OCI-LY7 (cell line): ENCODE measurements at regions not wholly inside any gene's neighbourhood (a gene's known extent, or its start where the extent isn't known, plus 50 kb on each side); places are given as distances from the start of the nearest gene placed in this dataset.

ENCODE experiments used
- BruUV-seq: library from RNA; stranded (reverse); fragments of 400-500 nt; replicated peaks from 2 replicates; lab custom pipeline; 2021; lab: Mats Ljungman, UMichigan
- CTCF ChIA-PET: fragments of 300-600 bp; sonication (Branson Sonifier 250); formaldehyde crosslinking; loops from one replicate; lab custom pipeline; 2022; ENCODE audit warnings: antibody characterized with exemption; ENCODE audit not compliant: unreplicated experiment; lab: Charles Lee
- POLR2A ChIA-PET: fragments of 300-600 bp; sonication (Branson Sonifier 250); formaldehyde crosslinking; loops from one replicate; lab custom pipeline; 2022; ENCODE audit warnings: antibody characterized with exemption; lab: Charles Lee
- DNase-seq: peaks from one replicate; pipeline ENCODE4 v3.0.0-alpha.2; 2015; ENCODE audit warnings: low spot score
- H2AFZ ChIP-seq: fragments of 200-600 bp; sonication (generic), shearing (Covaris generic); 2 replicates; pipeline ENCODE4 v1.6.1; 2014; ENCODE audit warnings: mild to moderate bottlenecking, antibody characterized with exemption, low read length, moderate library complexity
- H3K27ac ChIP-seq: fragments of 200-600 bp; sonication (generic); 2 replicates; pipeline ENCODE4 v1.5.1; 2014; ENCODE audit warnings: mixed run types, low read depth, mild to moderate bottlenecking, moderate library complexity, low read length, inconsistent platforms; ENCODE audit not compliant: poor library complexity, severe bottlenecking
- H3K36me3 ChIP-seq: fragments of 200-600 bp; sonication (generic); 2 replicates; pipeline ENCODE4 v1.6.1; 2014; ENCODE audit warnings: mild to moderate bottlenecking, antibody characterized with exemption, low read length, moderate library complexity, mixed read lengths; ENCODE audit not compliant: insufficient read depth
- H3K4me1 ChIP-seq: fragments of 200-600 bp; sonication (generic); 2 replicates; pipeline ENCODE4 v1.5.1; 2014; ENCODE audit warnings: mild to moderate bottlenecking, low read length; ENCODE audit not compliant: insufficient read depth, poor library complexity, severe bottlenecking
- H3K4me2 ChIP-seq: fragments of 200-600 bp; sonication (generic); 2 replicates; pipeline ENCODE4 v1.6.1; 2014; ENCODE audit warnings: mild to moderate bottlenecking, low read length
- H3K4me3 ChIP-seq: fragments of 200-600 bp; sonication (generic); 2 replicates; pipeline ENCODE4 v1.5.1; 2014; ENCODE audit warnings: mild to moderate bottlenecking, low read depth, low read length; ENCODE audit not compliant: poor library complexity, severe bottlenecking
- H3K79me2 ChIP-seq: fragments of 200-600 bp; sonication (generic); 2 replicates; pipeline ENCODE4 v1.6.1; 2016; ENCODE audit warnings: low read depth, mild to moderate bottlenecking, low read length, moderate library complexity, mixed read lengths; ENCODE audit not compliant: insufficient read depth
- H3K9me2 ChIP-seq: fragments of 200-600 bp; sonication (generic); 2 replicates; pipeline ENCODE4 v1.6.1; 2016; ENCODE audit warnings: mild to moderate bottlenecking, low read length, mixed read lengths; ENCODE audit not compliant: insufficient read depth
- H3K9me3 ChIP-seq: fragments of 200-600 bp; sonication (generic); 2 replicates; pipeline ENCODE4 v1.6.1; 2014; ENCODE audit warnings: mild to moderate bottlenecking, mixed run types, low read length, mixed read lengths
- H4K20me1 ChIP-seq: fragments of 200-600 bp; sonication (generic); 2 replicates; pipeline ENCODE4 v1.6.1; 2014; ENCODE audit warnings: mild to moderate bottlenecking, antibody characterized with exemption, low read length, moderate library complexity, mixed read lengths; ENCODE audit not compliant: insufficient read depth
- EZH2phosphoT487 ChIP-seq: fragments of 200-600 bp; sonication (generic); IDR thresholded peaks from 2 replicates; pipeline ENCODE4 v1.6.1; 2018; ENCODE audit warnings: low read depth, borderline replicate concordance, mild to moderate bottlenecking, mixed run types, antibody characterized with exemption, low read length, moderate library complexity, mixed read lengths
- intact Hi-C: fragments of 100-400 bp; cut with micrococcal nuclease; formaldehyde crosslinking; loops from one replicate; pipeline ENCODE4 v1.10.0; 2022; ENCODE audit not compliant: unreplicated experiment
- TF ChIP-seq, protein P1 (sequence below): fragments of 200-600 bp; sonication (generic); conservative IDR thresholded peaks from 2 replicates; pipeline ENCODE4 v1.5.1; 2014; ENCODE audit warnings: mild to moderate bottlenecking, antibody characterized with exemption, low read length, moderate library complexity, mixed read lengths

DNA sequence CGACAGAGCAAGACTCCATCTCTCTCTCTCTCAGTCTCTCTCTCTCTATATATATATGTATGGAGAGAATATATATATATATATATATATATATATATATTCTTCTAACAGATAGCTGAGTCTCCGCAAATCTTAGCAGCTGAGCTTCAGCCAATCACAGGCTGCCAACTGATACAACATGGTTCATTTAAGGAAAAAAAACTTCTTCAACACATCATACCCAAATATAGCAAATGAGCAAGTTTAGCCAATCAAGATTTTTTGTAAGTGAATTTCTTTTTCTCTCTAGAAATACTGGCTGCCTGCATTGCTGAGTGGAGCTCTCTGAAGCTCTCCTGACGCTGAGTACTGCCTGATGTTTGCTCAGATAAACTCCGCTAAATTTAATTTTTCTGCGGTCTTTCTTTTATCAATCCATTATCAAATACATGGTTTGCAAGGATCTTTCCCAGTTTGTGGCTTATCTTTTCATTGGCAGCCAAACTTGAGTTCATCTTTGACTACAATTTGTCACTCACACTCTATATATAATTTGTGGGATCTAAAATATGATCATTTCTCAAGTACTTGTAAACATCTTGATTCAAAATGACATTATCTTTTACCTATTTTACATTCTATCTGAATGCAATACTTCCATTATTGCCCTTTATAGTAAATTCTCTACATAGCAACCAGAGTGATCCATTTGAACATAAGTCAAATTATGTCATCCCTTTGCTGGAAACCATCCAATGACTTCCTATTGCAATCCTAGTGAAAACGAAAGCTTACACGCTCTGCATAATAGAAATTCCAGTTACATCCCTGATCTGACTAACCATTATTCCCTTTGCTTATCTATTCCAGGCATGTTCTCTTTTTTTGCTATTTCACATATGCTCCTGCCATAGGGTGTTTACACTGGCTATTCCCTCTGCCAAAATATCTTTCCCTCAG is 2131.7 kb downstream of the MRPL39 start:
- ChIA-PET CTCF (no interaction called here), POLR2A (no interaction called here)
- no peak for DNase-seq

DNA sequence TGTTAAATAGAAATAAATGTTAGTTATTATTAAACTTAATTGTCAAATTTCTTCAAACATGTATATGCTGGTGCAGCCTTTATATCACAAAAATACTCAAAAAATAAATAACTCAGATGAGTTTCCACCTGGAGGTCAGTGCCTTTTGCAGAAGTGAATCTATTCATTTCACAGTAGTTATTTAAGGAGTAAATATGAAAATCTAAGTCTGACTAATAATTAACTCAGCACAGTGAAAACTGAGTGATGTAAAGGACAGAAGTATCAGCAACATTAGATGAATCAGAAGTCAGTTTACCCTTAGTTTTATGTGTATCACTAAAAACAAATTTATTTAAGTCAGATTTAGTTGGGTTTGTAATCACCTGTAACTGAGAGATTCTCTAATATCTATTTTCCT is 2135.4 kb downstream of the MRPL39 start:
- H3K27ac ChIP-seq: no peak overlapping the region
- intact Hi-C loops: no loop called here
- no TSS peak for BruUV-seq
- no peak overlapping the region for H3K4me2 ChIP-seq
- no peak overlapping the region for H2AFZ ChIP-seq
- H3K9me3 ChIP-seq: peaks cover 27% of the 10 kb centered on the region; the same call in 1 of the 2 replicates
- H3K4me1 ChIP-seq: no peaks in the 10 kb centered on the region
- no peaks in the 10 kb centered on the region for H3K36me3 ChIP-seq
- no peaks in the 10 kb centered on the region for H3K79me2 ChIP-seq
- CTCF ChIA-PET: no interaction called here
- POLR2A ChIA-PET: no interaction called here
- no peak for DNase-seq
- H3K4me3 ChIP-seq: no peak overlapping the region
- H4K20me1 ChIP-seq: no peaks in the 10 kb centered on the region
- TF ChIP-seq, protein P1, sequence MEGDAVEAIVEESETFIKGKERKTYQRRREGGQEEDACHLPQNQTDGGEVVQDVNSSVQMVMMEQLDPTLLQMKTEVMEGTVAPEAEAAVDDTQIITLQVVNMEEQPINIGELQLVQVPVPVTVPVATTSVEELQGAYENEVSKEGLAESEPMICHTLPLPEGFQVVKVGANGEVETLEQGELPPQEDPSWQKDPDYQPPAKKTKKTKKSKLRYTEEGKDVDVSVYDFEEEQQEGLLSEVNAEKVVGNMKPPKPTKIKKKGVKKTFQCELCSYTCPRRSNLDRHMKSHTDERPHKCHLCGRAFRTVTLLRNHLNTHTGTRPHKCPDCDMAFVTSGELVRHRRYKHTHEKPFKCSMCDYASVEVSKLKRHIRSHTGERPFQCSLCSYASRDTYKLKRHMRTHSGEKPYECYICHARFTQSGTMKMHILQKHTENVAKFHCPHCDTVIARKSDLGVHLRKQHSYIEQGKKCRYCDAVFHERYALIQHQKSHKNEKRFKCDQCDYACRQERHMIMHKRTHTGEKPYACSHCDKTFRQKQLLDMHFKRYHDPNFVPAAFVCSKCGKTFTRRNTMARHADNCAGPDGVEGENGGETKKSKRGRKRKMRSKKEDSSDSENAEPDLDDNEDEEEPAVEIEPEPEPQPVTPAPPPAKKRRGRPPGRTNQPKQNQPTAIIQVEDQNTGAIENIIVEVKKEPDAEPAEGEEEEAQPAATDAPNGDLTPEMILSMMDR: no peak
- no peak for TF ChIP-seq EZH2phosphoT487
- H3K9me2 ChIP-seq: no peaks in the 10 kb centered on the region

More for the DNA sequence above, 2131.7 kb downstream of the MRPL39 start:
- no peak overlapping the region for H3K4me2 ChIP-seq
- no peaks in the 10 kb centered on the region for H3K36me3 ChIP-seq
- H3K4me1 ChIP-seq: no peaks in the 10 kb centered on the region
- TF ChIP-seq, protein P1: no peak
- TF ChIP-seq EZH2phosphoT487: no peak
- no peak overlapping the region for H3K4me3 ChIP-seq
- H2AFZ ChIP-seq: no peak overlapping the region
- no TSS peak for BruUV-seq
- H4K20me1 ChIP-seq: no peaks in the 10 kb centered on the region
- H3K9me3 ChIP-seq: peaks cover 38% of the 10 kb centered on the region; the same call in 1 of the 2 replicates
- no peak overlapping the region for H3K27ac ChIP-seq
- intact Hi-C loops: no loop called here
- H3K9me2 ChIP-seq: no peaks in the 10 kb centered on the region
- H3K79me2 ChIP-seq: no peaks in the 10 kb centered on the region

DNA sequence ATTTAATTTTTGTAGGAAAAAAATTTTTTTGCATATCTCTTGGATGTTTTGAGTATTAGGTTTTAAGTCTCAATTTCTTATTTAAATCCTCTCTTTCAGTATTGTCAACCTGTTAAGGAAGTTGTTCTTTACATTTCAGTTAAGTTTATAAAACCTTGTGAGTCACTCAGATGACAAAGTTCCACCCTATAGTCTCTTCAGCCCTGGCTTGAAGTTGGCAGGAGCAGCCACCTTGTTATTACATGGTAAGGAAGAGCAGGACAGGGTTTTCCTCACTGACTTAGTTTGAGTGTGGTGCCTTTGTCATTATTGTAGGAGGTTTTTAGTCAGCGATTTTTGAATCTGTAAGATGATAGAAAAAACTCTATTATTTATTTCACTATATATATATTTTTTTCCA is 2143.9 kb downstream of the MRPL39 start:
- H4K20me1 ChIP-seq: no peaks in the 10 kb centered on the region
- no peak for DNase-seq
- H3K4me3 ChIP-seq: no peak overlapping the region
- H3K36me3 ChIP-seq: no peaks in the 10 kb centered on the region
- CTCF ChIA-PET: no interaction called here
- H3K9me2 ChIP-seq: no peaks in the 10 kb centered on the region
- no peaks in the 10 kb centered on the region for H3K79me2 ChIP-seq
- no peaks in the 10 kb centered on the region for H3K4me1 ChIP-seq
- no peak overlapping the region for H2AFZ ChIP-seq
- no peak overlapping the region for H3K27ac ChIP-seq
- H3K9me3 ChIP-seq: peaks cover 38% of the 10 kb centered on the region
- no TSS peak for BruUV-seq
- TF ChIP-seq, protein P1: no peak
- no peak for TF ChIP-seq EZH2phosphoT487
- POLR2A ChIA-PET: no interaction called here
- intact Hi-C loops: no loop called here
- H3K4me2 ChIP-seq: no peak overlapping the region
